Stimulated activated memory B cell treated with anti-CD40 and anti-IgM and Interleukin-4, amounts not matched to agents 10 μg/mL and 1 μg/mL and 100 μg/mL, for 72 hours (primary cell): ENCODE measurements at regions not wholly inside any gene's neighbourhood (a gene's known extent, or its start where the extent isn't known, plus 50 kb on each side); places are given as distances from the start of the nearest gene placed in this dataset.
"Not testable (repeated sequence)": the region's sequence is repeated elsewhere in the genome, so short reads cannot be mapped to it uniquely, and the experiment has no call there.

Experiments
- ATAC-seq: fragments of 150-1000 bp; cut with Tn5 transposase; 2 replicates; pipeline ENCODE4 v1.10.0; 2021
- H3K27ac Mint-ChIP-seq: one replicate; pipeline ENCODE4 v1.8.0; 2022; ENCODE audit warnings: mild to moderate bottlenecking, mixed read lengths
- H3K27me3 Mint-ChIP-seq: one replicate; pipeline ENCODE4 v1.8.0; 2022; ENCODE audit warnings: mixed read lengths
- H3K36me3 Mint-ChIP-seq: one replicate; pipeline ENCODE4 v1.8.0; 2022; ENCODE audit warnings: mixed read lengths
- H3K4me1 Mint-ChIP-seq: one replicate; pipeline ENCODE4 v1.8.0; 2022; ENCODE audit warnings: mixed read lengths
- H3K4me3 Mint-ChIP-seq: one replicate; pipeline ENCODE4 v1.8.0; 2022; ENCODE audit warnings: mild to moderate bottlenecking, moderate library complexity, mixed read lengths
- H3K9me3 Mint-ChIP-seq: one replicate; pipeline ENCODE4 v1.8.0; 2022; ENCODE audit warnings: mixed read lengths

DNA sequence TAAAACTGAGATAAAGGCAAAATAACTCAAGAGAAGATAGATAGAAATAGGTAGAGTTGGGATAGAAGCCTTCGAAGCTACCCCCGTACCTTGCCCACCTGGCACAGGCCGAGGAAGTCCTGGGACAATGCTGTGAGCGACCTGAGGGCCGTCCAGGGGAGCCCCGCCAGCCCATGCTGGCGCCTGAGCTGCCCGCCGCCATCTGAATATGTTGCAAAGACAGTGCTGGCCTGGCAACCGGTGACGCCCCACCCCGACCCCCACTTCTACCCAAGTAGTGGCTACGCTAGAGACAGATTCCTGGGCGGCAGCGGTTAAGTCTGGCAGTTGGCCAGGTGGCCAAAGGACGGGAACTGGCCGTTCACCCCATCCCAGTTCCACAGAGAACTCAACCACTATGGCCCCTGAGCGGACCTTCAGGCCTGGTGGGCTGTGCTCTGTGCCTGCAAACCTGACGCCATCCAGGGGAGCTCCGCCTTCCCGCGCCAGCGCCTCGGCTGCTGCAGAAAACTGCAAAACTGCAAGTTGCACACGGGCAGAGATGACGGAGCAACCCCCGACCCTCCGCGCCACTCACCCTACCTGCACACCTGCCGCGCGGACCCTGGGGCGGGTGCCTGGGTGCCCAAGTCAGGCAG, 866.2 kb downstream of the SPATA31A1 start:
- not testable (repeated sequence) for H3K27me3 Mint-ChIP-seq, H3K27ac Mint-ChIP-seq, H3K9me3 Mint-ChIP-seq, ATAC-seq, H3K4me3 Mint-ChIP-seq, H3K36me3 Mint-ChIP-seq, H3K4me1 Mint-ChIP-seq

DNA sequence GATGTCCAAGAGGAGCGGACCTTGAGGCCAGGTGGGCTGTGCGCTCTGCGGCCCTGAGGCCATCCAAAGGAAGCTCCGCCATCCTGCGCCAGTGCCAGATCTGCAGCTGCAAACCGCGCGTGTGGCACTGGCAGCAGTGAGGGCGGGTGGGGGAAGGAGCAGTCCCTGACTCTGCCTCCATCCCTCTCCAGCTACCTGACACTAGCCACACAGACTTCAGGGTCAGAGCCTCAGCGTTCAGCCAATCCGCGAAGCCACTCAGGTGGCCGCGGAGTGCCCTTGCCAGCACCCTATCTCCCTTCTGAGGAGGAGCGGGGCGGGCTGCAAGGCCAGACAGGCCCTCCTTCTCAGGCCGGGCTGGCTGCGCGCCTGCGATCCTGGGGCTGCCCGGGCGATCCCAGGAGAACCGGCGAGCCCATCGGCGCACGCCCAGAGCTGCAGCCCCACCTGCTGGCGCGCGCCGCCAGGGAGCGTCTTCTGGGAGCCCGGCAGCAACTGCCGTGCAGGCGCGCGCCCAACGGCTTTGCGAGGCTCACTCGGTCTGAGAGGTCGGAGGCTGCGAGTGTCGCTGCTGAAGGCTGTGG, 867.2 kb downstream of the SPATA31A1 start:
- not testable (repeated sequence) for H3K4me1 Mint-ChIP-seq, H3K27me3 Mint-ChIP-seq, H3K36me3 Mint-ChIP-seq, H3K9me3 Mint-ChIP-seq, ATAC-seq, H3K27ac Mint-ChIP-seq
- H3K4me3 Mint-ChIP-seq, result peak overlapping the region; percentile 70

DNA sequence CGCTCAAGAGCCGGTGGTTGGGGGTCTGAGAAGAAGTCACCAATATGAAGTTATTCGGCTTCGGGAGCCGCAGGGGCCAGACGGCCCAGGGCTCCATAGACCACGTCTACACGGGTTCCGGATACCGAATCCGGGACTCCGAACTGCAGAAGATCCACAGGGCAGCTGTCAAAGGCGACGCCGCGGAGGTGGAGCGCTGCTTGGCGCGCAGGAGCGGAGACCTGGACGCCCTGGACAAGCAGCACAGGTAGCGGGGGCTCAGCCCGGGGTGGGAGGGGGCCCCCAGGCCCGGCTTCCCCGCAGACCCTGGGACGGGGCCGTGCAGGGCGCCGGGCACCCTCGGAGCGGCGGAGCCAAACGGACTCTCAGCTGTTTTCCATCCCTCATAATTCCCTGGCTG, 867.9 kb downstream of the SPATA31A1 start:
- H3K4me1 Mint-ChIP-seq, H3K9me3 Mint-ChIP-seq, H3K27me3 Mint-ChIP-seq, ATAC-seq, H3K36me3 Mint-ChIP-seq, H3K27ac Mint-ChIP-seq, H3K4me3 Mint-ChIP-seq: not testable (repeated sequence)
